Rectal smooth muscle tissue (tissue), 1 donor: ENCODE measurements at regions not wholly inside any gene's neighbourhood (a gene's known extent, or its start where the extent isn't known, plus 50 kb on each side); places are given as distances from the start of the nearest gene placed in this dataset.

Experiments used
- H3K27ac ChIP-seq: one replicate; pipeline ENCODE4 v1.7.0; 2013; ENCODE audit warnings: low read depth, low read length, inconsistent platforms
- H3K27me3 ChIP-seq: one replicate; pipeline ENCODE4 v1.7.0; 2013; ENCODE audit warnings: low read length; ENCODE audit not compliant: control insufficient read depth, insufficient read depth
- H3K36me3 ChIP-seq: one replicate; pipeline ENCODE4 v1.7.0; 2013; ENCODE audit warnings: low read length; ENCODE audit not compliant: control insufficient read depth, insufficient read depth
- H3K4me1 ChIP-seq: one replicate; pipeline ENCODE4 v1.7.0; 2013; ENCODE audit warnings: low read length; ENCODE audit not compliant: control insufficient read depth, insufficient read depth
- H3K4me3 ChIP-seq: one replicate; pipeline ENCODE4 v1.7.0; 2013; ENCODE audit warnings: low read length
- H3K9ac ChIP-seq: one replicate; pipeline ENCODE4 v1.7.0; 2013; ENCODE audit warnings: low read length

DNA sequence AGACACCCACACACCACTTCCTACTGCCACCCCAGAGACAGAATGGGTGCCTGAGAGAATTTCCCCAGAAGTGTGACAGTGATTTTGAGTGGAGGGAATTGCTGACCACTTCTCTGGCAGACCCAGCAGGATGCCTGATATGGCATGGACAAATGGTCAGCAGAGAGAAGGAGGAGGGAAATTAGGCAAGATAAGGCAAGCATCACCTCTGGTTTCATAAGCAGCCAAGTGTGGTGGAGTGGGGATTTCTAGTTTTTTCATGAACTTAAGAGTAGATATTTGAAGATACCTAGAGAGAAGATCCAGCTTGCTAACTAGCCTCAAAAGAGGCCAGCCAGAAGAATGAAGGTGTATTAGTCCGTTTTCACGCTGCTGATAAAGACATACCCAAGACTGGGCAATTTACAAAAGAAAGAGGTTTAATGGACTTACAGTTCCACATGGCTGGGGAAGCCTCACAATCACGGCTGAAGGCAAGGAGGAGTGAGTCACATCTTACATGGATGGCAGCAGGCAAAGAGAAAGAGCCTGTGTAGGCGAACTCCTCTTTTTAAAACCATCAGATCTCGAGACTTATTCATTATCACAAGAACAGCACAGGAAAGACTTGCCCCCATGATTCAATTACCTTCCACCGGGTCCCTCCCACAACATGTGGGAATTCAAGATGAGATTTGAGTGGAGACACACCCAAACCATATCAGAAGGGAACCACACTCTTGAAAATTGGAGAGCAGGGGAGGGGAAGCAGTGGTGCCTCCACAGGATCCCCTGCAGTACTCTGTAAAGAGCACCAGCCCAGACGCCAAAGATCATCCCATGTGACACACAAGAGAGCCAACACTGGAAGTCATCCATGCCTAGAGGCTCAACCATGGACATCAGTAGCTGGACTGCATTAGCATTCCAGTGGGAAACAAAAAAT is 64.2 kb downstream of the RBM43 start:
- no peaks in the 10 kb centered on the region for H3K36me3 ChIP-seq
- H3K27ac ChIP-seq: no peak overlapping the region
- no peaks in the 10 kb centered on the region for H3K27me3 ChIP-seq
- H3K4me3 ChIP-seq: no peak overlapping the region
- H3K4me1 ChIP-seq: no peaks in the 10 kb centered on the region
- no peak overlapping the region for H3K9ac ChIP-seq

DNA sequence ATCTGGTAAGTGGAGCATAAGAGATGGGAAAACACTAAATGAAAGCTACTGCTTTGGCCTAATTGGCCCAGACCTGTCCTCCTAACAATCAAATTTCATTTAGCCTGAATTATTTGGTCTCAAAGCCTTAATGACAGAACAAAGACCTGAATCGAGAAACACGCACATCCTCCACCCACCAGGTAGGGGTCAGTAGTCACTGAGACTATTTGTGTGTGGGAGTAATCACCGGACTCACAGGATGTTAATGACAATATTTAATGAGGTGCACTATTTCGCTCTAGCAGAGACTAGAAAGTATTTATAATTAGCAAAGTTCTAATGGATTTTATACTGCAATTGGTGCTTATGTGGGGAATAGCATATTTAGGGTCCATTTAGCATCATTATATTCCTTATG is 68.1 kb downstream of the RBM43 start:
- no peak overlapping the region for H3K9ac ChIP-seq
- no peaks in the 10 kb centered on the region for H3K36me3 ChIP-seq
- no peaks in the 10 kb centered on the region for H3K4me1 ChIP-seq
- no peaks in the 10 kb centered on the region for H3K27me3 ChIP-seq
- H3K27ac ChIP-seq: no peak overlapping the region
- no peak overlapping the region for H3K4me3 ChIP-seq

DNA sequence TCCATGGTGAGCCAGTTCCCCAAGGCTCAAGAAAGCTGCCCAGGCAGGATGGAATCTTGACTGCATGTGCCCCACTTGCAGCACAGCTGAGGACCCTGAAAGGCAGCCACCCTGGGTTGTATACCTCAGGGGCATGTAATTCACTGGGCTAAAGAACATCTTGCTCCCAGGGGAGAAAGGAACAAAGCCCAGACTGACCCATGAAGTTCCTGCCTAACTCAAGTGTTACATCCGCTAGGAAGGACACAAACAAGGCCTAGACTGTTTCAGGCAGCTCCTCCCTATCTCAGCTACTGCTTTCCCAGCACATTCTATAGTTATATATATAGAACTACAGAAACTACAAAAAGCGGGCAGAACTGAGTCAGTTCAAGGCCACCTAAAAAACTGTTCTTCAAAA is 69.0 kb downstream of the RBM43 start:
- no peak overlapping the region for H3K27ac ChIP-seq
- no peak overlapping the region for H3K4me3 ChIP-seq
- no peaks in the 10 kb centered on the region for H3K27me3 ChIP-seq
- H3K9ac ChIP-seq: no peak overlapping the region
- H3K36me3 ChIP-seq: no peaks in the 10 kb centered on the region
- no peaks in the 10 kb centered on the region for H3K4me1 ChIP-seq

DNA sequence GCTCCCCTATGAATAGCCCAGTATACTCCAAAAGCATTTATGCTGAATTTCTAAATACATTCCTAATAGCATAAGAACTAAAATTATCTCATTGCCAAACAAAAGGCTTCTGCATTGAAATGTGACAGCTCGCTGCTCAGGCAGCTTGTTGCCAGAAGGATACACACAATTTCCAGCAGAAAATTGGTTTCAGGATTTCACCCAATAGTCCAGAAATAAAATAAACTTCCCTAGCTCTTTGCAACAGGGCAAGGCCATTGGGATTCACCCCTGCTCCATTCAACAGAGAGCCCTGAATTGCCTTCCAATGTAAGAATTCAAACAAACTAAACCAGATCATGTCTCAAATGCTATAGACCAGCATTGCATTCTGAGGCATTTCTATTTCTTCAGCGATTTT is 70.7 kb downstream of the RBM43 start:
- Histone ChIP-seq H3K27ac (no peak overlapping the region), H3K36me3 (no peaks in the 10 kb centered on the region), H3K9ac (no peak overlapping the region), H3K27me3 (no peaks in the 10 kb centered on the region), H3K4me3 (no peak overlapping the region), H3K4me1 (no peaks in the 10 kb centered on the region)

DNA sequence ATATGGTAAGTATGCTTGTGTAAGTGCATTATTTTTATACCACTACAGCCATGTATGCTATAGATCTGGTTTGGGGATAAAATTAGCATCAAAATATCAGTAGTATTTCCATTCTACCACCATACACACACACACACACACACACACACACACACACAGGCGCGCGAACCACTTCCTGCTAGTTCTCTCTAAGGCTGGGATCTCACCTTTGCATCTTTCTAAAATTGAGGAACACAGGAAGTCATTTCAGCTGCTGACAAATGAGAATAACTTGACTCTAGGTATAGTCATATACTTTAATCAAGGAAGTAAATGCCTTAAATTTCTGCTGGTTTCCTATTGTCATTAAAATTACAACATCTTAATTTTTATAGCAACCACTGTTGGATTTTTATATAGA is 72.5 kb downstream of the RBM43 start:
- no peak overlapping the region for H3K9ac ChIP-seq
- no peaks in the 10 kb centered on the region for H3K4me1 ChIP-seq
- H3K4me3 ChIP-seq: no peak overlapping the region
- no peak overlapping the region for H3K27ac ChIP-seq
- no peaks in the 10 kb centered on the region for H3K36me3 ChIP-seq
- no peaks in the 10 kb centered on the region for H3K27me3 ChIP-seq

DNA sequence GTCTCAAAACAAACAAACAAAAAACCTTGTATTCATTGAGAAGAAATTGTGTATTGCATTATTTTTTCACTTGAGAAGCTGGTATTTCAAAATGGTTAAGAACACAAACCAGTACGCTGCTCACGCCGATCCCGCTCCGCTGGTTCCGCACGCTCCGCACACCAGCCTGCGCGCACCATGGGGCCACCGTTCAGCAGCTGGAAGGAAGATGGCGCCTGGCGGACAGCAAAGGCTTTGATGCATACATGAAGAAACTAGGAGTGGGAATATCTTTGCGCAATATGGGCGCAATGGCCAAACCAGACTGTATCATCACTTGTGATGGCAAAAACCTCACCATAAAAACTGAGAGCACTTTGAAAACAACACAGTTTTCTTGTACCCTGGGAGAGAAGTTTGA is 75.7 kb downstream of the RBM43 start:
- Histone ChIP-seq H3K4me1 (no peaks in the 10 kb centered on the region), H3K4me3 (no peak overlapping the region), H3K27ac (no peak overlapping the region), H3K9ac (no peak overlapping the region), H3K36me3 (no peaks in the 10 kb centered on the region), H3K27me3 (no peaks in the 10 kb centered on the region)

DNA sequence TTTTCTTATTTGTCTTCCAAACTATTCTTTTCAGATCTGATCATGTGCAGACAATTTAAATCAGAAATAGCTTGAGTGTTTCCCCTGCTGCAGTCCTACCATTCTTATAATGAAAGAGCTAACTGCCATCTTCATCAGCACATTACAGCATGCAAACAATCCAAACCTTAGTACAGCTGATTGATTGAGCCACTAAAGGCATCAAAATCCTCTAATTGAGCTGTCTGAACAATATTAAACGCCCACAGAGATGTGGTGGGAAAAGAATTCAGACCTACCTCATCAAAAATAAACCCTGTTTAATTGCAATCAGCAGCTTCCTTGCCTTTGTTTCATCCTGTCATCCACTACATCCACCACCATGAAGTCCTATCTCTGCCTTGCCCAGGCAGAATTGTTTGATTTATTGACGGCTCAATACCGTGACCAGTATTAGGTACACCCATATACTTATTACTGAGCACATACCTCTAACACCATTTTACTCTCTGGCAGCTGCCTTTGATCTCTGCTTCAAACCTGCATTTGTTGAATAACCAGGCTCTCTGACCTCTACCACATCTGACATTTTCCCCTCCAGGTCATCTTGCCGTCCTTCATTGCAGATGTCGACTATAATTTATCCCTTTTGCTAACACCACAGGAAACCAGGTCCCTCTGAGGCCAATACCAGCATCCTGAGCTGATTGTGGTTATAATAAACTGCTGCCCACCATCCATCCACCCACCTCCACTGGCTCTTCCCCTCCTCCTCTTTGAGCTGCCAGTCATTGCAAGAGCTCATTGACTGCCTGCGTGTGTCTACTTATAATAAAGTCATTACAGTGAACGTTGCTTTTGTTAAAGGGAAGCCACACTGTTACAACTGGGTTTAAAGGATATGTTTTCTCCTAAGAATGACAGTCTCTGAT is 78.5 kb downstream of the RBM43 start:
- Histone ChIP-seq H3K4me3 (no peak overlapping the region), H3K27me3 (no peaks in the 10 kb centered on the region), H3K27ac (no peak overlapping the region), H3K9ac (no peak overlapping the region), H3K4me1 (no peaks in the 10 kb centered on the region), H3K36me3 (no peaks in the 10 kb centered on the region)

DNA sequence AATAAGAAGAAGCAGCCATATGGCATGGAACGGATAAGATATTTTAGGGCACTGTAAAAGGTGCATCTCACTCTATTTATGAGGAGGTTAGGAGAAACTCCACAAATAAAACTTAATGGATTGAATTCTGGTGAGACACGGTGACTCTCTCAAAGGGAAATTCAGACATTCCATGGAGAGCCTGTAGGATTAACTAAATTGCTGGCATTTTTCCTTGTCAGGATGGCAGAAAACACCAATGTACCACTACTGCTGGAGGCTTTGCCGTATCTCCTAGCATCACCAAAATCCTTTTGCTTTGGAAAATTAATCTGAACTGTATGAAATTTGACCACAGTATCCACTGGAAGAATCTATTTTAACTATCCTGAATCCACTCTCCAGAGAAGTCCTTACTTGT is 79.3 kb downstream of the RBM43 start:
- no peak overlapping the region for H3K27ac ChIP-seq
- H3K27me3 ChIP-seq: no peaks in the 10 kb centered on the region
- H3K9ac ChIP-seq: no peak overlapping the region

DNA sequence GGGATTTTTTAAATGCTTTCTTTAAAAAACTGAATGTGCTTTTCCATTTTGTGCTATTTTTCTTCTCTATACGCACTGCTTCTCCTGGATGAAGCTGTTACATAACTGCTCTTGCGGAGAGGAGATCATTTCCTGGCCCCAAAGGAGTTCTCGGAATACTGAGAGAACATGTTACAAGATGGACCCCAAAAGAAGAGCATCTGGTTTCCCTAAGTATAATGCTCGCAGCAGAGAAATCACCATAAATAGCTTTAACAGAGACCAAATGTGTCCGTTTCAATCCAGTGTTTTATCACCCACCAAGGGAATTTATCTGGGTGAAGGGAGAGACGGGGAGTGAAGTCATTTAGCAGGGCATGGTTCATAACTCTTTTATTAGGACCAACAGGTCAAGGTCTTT is 80.1 kb downstream of the RBM43 start:
- H3K27me3 ChIP-seq: no peaks in the 10 kb centered on the region
- H3K36me3 ChIP-seq: no peaks in the 10 kb centered on the region
- H3K4me3 ChIP-seq: no peak overlapping the region
- no peaks in the 10 kb centered on the region for H3K4me1 ChIP-seq
- no peak overlapping the region for H3K9ac ChIP-seq
- H3K27ac ChIP-seq: no peak overlapping the region

More for the DNA sequence above, 79.3 kb downstream of the RBM43 start:
- Histone ChIP-seq H3K36me3 (no peaks in the 10 kb centered on the region), H3K4me3 (no peak overlapping the region), H3K4me1 (no peaks in the 10 kb centered on the region)

DNA sequence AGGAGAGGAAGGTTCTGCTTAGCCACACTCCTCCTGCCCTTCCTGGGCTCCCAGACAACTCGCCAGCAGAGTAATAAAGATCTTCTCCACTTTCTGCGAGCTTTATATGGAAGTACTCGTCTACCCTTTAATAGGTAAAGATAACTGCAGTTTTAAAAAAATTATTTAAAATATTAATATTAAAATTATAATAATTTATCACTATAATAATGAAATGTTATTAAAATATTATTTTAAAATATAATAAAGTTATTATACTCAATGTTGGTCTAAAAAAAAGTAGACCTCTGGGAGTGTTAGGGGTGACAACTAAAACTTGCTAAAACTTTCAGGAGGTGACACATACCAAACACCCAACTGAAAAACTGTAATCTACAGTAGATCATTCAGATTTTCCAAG is 81.5 kb downstream of the RBM43 start:
- Histone ChIP-seq H3K9ac (no peak overlapping the region), H3K36me3 (no peaks in the 10 kb centered on the region), H3K4me1 (no peaks in the 10 kb centered on the region), H3K27me3 (no peaks in the 10 kb centered on the region), H3K27ac (no peak overlapping the region), H3K4me3 (no peak overlapping the region)

DNA sequence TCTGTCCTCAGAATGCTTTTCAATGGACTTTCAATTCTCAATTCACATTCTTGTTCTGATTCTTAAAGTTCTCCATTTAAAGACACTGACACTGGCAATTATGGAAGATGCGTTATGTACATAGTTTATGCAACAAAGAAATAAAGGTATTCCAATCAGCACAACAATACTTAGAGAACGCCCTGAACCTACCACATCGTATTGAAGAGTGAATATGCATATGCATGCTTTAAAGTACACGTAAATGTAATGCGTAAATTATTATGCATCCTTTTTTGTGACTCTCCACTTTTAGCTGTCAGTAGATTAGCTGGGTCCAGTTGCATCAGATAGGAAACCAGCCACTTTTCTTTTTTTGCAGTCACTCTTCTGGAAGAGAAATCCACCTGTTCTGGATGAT is 83.5 kb downstream of the RBM43 start:
- no peak overlapping the region for H3K9ac ChIP-seq
- no peak overlapping the region for H3K4me3 ChIP-seq
- H3K27me3 ChIP-seq: no peaks in the 10 kb centered on the region

DNA sequence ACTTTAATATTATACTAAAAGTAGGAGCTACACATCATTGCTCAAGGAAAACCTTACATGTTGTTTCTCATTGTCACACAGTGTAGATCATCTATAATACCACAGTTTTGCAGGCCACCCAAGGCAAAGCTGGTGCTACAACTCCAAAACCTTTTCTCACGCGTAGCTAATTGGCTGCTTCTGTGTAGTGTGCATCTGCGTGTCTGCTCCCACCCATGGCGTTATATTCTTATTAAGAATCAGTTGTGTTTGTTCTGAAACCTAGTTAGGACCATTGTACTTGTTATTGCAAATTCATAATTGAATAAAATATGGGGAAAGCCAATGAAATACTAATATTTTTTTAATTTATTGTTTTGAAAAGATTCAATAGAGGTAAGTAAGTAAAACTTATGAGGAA is 83.9 kb downstream of the RBM43 start:
- no peaks in the 10 kb centered on the region for H3K36me3 ChIP-seq
- no peak overlapping the region for H3K4me3 ChIP-seq
- H3K27ac ChIP-seq: no peak overlapping the region
- no peak overlapping the region for H3K9ac ChIP-seq
- no peaks in the 10 kb centered on the region for H3K27me3 ChIP-seq
- no peaks in the 10 kb centered on the region for H3K4me1 ChIP-seq

More for the DNA sequence above, 83.5 kb downstream of the RBM43 start:
- H3K27ac ChIP-seq: no peak overlapping the region
- no peaks in the 10 kb centered on the region for H3K36me3 ChIP-seq
- H3K4me1 ChIP-seq: no peaks in the 10 kb centered on the region
